Heart right ventricle (tissue), 16 donors: ENCODE measurements at regions not wholly inside any gene's neighbourhood (a gene's known extent, or its start where the extent isn't known, plus 50 kb on each side); places are given as distances from the start of the nearest gene placed in this dataset.

Experiments used
- ATAC-seq, 8 donors: fragments of 200-7000 bp; cut with Tn5 transposase; one replicate each; pipeline ENCODE4 v1.9.1; 2020; ENCODE audit warnings: mild to moderate bottlenecking in 8 of 8, moderate library complexity in 8 of 8, moderate number of reproducible peaks in 1 of 8
- DNase-seq, 2 donors: peaks; one replicate each; pipeline ENCODE4 v3.0.0-alpha.2; 2020
- H3K27ac ChIP-seq, 10 donors: fragments of 200-600 bp; sonication (generic) in 2 of 10; one replicate each; pipeline versions ENCODE4 v1.5.0 to v1.8.0; 2020 to 2022; ENCODE audit warnings: mild to moderate bottlenecking in 3 of 10
- H3K27me3 ChIP-seq, 7 donors: fragments of 200-600 bp; one replicate each; pipeline ENCODE4 v1.8.0; 2021 to 2022; ENCODE audit warnings: mild to moderate bottlenecking in 2 of 7
- H3K36me3 ChIP-seq, 9 donors: fragments of 200-600 bp; sonication (generic) in 1 of 9; one replicate each; pipeline versions ENCODE4 v1.5.0 to v1.8.0; 2020 to 2022; ENCODE audit warnings: mild to moderate bottlenecking in 2 of 9
- H3K4me1 ChIP-seq, 9 donors: fragments of 200-600 bp; sonication (generic) in 1 of 9; one replicate each; pipeline versions ENCODE4 v1.5.0 to v1.8.0; 2020 to 2022; ENCODE audit warnings: mild to moderate bottlenecking in 4 of 9
- H3K4me3 ChIP-seq, 10 donors: fragments of 200-600 bp; sonication (generic) in 2 of 10; one replicate each; pipeline versions ENCODE4 v1.5.0 to v1.8.0; 2020 to 2022; ENCODE audit warnings: mild to moderate bottlenecking in 7 of 10, moderate library complexity in 2 of 10
- H3K9me3 ChIP-seq, 11 donors: fragments of 200-600 bp in 10 of 11; sonication (generic) in 2 of 11; one replicate each; pipeline versions ENCODE4 v1.5.0 to v1.8.0; 2013 to 2022; ENCODE audit warnings: mild to moderate bottlenecking in 2 of 11, control low read depth in 1 of 11, moderate library complexity in 1 of 11
- CTCF ChIP-seq, 9 donors: fragments of 200-600 bp; sonication (generic) in 2 of 9; IDR thresholded peaks; one replicate each; pipeline versions ENCODE4 v1.5.0 to v1.8.0; 2021 to 2022; ENCODE audit warnings: antibody characterized with exemption in 9 of 9, mild to moderate bottlenecking in 5 of 9, moderate library complexity in 1 of 9
- WGBS, 2 donors: extraction: QIAGEN DNeasy Blood & Tissue Kit; methylation state at CpG; one replicate each; pipeline ENCODE4 v1.1.7; 2013; ENCODE audit warnings: inconsistent platforms in 1 of 2; 5-methylcytosine and 5-hydroxymethylcytosine counted together
- intact Hi-C, 10 donors: fragments of 100-400 bp; cut with DNase I; formaldehyde crosslinking; loops; one replicate each; pipeline versions ENCODE4 v1.11.1 to v1.14.2; 2022
- donor health status: Arrhythmogenic right ventricular cardiomyopathy.
- donor health status: ischemic (EF 13 %, LVEDD 7.1; RV severe dilation, severe dysfunction).
- donor health status: healthy with polysubstance abuse.
- donor health status: DM: no; HTN: yes; CAD: no.
- donor health status: DM: no; HTN: no; CAD: no.
- donor health status: ischemic (EF 25% LVEDD 6.9; RV normal size, moderate dysfunction).
- donor health status: ischemic (EF 25% LVEDD 5.7; RV mildly dilated, moderate dysfunction).
- donor health status: healthy.
- donor health status: DM: yes; HTN: yes; CAD: no.
- donor health status: Ischemic cardiomyopathy.
- donor health status: ischemic (EF 35%, LVEDD 5.7; RV mildly dilated, moderate dysfunction).
- donor health status: nonischemic (EF 11% LVEDD 7.7; RV severe dilation, severe dysfunction).
- donor health status: DM: yes; HTN: yes; CAD: no.
- donor health status: PGD.
- donor health status: ischemic (EF 29% LVEDD 5.4; RV normal size, mild dysfunction).
- donor health status: nonischemic (EF 23%, LVEDD 6.1; RV moderate dilation, normal function).

DNA sequence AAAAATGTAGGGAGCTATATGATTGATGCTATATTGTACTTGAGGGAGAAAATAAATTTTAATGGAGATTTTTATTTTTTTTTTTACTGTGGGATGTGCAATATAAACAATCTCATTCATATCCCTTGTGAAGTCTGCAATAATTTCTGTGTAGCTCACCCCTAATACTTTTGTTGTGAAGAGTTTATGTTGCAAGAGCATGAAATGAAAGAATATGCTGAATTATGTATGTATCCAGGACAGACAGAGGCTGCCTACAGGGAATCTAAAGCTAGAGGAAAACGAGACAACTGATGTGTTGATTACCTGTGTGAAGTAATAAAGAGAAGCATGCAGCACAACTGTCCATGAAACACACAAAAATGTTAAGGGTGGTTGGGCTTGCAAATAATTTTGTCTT lies 643.3 kb downstream of the DCDC2C start:
- WGBS, 2 donors, result 29 to 32% methylated on average over 1 of the region's 1 CpG
- Histone ChIP-seq H3K4me1 (no peaks in the 10 kb centered on the region), H3K9me3 (peaks cover 0 to 19% (median 0%) of the 10 kb centered on the region in 11 donors), H3K27ac (no peak overlapping the region), H3K4me3 (no peak overlapping the region), H3K36me3 (no peaks in the 10 kb centered on the region), H3K27me3 (peaks cover 0 to 5% (median 0%) of the 10 kb centered on the region in 7 donors)
- no peak for TF ChIP-seq CTCF (IDR thresholded peaks at IDR 0.05)
- ATAC-seq (no peak), DNase-seq (no peak)
- intact Hi-C loops, result no loop called here

DNA sequence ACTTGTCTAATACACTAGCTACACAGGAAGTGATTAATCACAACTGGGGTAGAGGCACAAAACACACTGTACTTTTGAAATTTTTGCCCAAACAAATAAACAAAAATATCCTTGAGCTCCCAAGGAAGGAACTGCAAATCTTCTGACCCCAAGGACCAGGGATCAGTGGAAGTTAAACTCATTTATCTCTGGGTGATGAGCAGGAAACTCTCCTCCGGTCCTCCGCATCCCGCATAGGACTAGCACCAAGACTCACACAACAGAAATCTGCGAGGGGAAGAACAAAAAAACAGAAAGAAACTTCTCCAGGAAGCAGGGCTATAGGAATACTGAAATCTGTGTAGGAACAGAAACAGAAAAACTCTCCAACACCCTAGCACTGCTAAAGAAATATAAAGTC lies 650.3 kb downstream of the DCDC2C start:
- Histone ChIP-seq H3K4me1 (no peaks in the 10 kb centered on the region), H3K27me3 (no peaks in the 10 kb centered on the region), H3K36me3 (no peaks in the 10 kb centered on the region), H3K9me3 (no peaks in the 10 kb centered on the region), H3K27ac (no peak overlapping the region), H3K4me3 (no peak overlapping the region)
- no peak for DNase-seq
- 69 to 71% methylated on average over 4 of the region's 4 CpGs for WGBS, 2 donors
- no peak for ATAC-seq
- intact Hi-C loops, result no loop called here
- TF ChIP-seq CTCF (IDR thresholded peaks at IDR 0.05), result no peak

DNA sequence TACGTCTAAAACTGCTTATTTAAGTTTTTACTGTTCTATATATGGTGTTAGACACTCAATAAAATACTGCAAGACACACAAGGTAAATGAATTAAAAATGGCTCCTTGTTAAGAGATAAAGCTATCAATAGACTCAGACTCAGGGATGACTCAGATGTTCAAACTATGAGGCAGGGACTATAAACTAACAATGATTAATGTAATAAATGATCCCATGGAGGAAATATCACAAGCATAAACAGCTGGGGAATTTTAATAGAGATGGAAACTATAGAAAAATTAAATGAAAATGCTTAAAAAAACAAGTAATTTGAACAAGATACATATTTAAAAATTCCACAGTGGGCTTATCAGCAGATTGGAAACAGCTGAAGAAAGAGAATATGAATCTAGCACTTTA lies 650.8 kb downstream of the DCDC2C start:
- Histone ChIP-seq H3K27me3 (no peaks in the 10 kb centered on the region), H3K9me3 (no peaks in the 10 kb centered on the region), H3K36me3 (no peaks in the 10 kb centered on the region), H3K27ac (no peak overlapping the region), H3K4me1 (no peaks in the 10 kb centered on the region), H3K4me3 (no peak overlapping the region)
- ATAC-seq, result no peak
- intact Hi-C loops, result no loop called here
- DNase-seq, result no peak
- 63 to 65% methylated on average over 1 of the region's 1 CpG for WGBS, 2 donors
- no peak for TF ChIP-seq CTCF (IDR thresholded peaks at IDR 0.05)

DNA sequence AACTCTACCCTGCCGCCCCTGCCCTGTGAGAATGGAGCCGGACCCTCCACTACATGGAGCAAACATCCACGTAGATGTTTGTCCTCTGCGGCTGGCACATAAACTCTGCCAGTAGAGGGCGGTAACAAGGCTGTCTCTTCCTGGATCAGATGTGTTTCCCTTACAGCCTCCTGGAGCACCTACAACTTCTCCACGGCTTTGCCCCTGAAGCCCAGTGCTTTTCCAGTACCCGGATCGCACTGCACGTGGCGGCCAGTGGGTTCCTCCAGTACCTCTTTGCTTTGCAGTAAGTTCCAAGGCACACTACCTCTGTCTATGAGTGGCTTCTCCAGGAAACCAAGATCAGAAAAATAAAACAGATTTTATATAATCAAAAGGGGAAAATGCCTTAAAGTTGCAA lies 651.3 kb downstream of the DCDC2C start:
- no peak overlapping the region for H3K27ac ChIP-seq
- no peaks in the 10 kb centered on the region for H3K27me3 ChIP-seq
- TF ChIP-seq CTCF (IDR thresholded peaks at IDR 0.05), result peak in 3 of 9 donors; percentile 9 to 33 (median 14)
- no peaks in the 10 kb centered on the region for H3K4me1 ChIP-seq
- DNase-seq, result peak in 1 of 2 donors; percentile 5
- H3K9me3 ChIP-seq, result no peaks in the 10 kb centered on the region
- intact Hi-C loops, result no loop called here
- no peak for ATAC-seq
- H3K4me3 ChIP-seq, result no peak overlapping the region
- H3K36me3 ChIP-seq, result no peaks in the 10 kb centered on the region
- 53 to 56% methylated on average over 10 of the region's 10 CpGs for WGBS, 2 donors

DNA sequence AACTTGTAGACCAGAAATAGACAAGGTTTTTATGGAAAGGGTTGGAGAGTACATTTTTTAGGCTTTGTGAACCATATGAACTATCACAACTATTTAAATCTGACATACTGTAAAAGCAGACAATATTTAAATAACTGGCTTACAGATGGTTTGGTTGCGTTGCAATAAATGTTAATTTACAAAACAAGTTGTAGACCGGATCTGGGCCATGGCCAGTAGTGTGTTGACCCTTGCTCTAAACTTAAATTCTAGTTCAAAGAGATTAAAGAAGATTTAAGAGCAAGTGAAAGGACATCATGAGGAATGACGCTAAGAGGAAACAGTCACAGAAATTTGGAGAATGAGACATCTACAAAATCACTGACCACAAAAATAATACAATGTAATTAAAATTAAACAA lies 652.7 kb downstream of the DCDC2C start:
- H3K27me3 ChIP-seq, result no peaks in the 10 kb centered on the region
- intact Hi-C loops, result no loop called here
- H3K36me3 ChIP-seq, result no peaks in the 10 kb centered on the region
- H3K4me1 ChIP-seq, result no peaks in the 10 kb centered on the region
- H3K4me3 ChIP-seq, result no peak overlapping the region
- no peak for TF ChIP-seq CTCF (IDR thresholded peaks at IDR 0.05)
- WGBS, 2 donors, result 84 to 91% methylated on average over 3 of the region's 3 CpGs
- ATAC-seq (no peak), DNase-seq (no peak)
- H3K9me3 ChIP-seq, result no peaks in the 10 kb centered on the region
- no peak overlapping the region for H3K27ac ChIP-seq
